ENCODE measurements at regions not wholly inside any gene's neighbourhood (a gene's known extent, or its start where the extent isn't known, plus 50 kb on each side); places are given as distances from the start of the nearest gene placed in this dataset.

- no peak overlapping the region for H3K4me3 Mint-ChIP-seq
- peaks cover 11% of the 10 kb centered on the region for H3K27me3 Mint-ChIP-seq
- TF ChIP-seq, protein P1, sequence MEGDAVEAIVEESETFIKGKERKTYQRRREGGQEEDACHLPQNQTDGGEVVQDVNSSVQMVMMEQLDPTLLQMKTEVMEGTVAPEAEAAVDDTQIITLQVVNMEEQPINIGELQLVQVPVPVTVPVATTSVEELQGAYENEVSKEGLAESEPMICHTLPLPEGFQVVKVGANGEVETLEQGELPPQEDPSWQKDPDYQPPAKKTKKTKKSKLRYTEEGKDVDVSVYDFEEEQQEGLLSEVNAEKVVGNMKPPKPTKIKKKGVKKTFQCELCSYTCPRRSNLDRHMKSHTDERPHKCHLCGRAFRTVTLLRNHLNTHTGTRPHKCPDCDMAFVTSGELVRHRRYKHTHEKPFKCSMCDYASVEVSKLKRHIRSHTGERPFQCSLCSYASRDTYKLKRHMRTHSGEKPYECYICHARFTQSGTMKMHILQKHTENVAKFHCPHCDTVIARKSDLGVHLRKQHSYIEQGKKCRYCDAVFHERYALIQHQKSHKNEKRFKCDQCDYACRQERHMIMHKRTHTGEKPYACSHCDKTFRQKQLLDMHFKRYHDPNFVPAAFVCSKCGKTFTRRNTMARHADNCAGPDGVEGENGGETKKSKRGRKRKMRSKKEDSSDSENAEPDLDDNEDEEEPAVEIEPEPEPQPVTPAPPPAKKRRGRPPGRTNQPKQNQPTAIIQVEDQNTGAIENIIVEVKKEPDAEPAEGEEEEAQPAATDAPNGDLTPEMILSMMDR (IDR thresholded peaks at IDR 0.05), result no peak
- H3K36me3 Mint-ChIP-seq (ENCODE audit: low read depth), result no peaks in the 10 kb centered on the region
- no peaks in the 10 kb centered on the region for H3K9me3 Mint-ChIP-seq
- CTCF ChIA-PET, result no interaction called here
- POLR2A ChIA-PET, result no interaction called here
- no peak overlapping the region for H3K27ac Mint-ChIP-seq
- ATAC-seq (ENCODE audit: low read depth), result peak; percentile 68
- peaks cover 12% of the 10 kb centered on the region for H3K4me1 Mint-ChIP-seq
- intact Hi-C loops (cut with micrococcal nuclease), result loop anchor here (5.0 kb wide), 2 partner anchors 86 to 239 kb away; no protein-coding TSS in a partner anchor
- DNase-seq, result no peak
Measured at GRCh38 chr6:108795814-108796213, 52.4 kb upstream of the ARMC2 start.

GRCh38 chr6:108796875-108797274 lies 51.3 kb upstream of the ARMC2 start:
- Mint-ChIP-seq H3K27ac (no peak overlapping the region), H3K27me3 (peaks cover 11% of the 10 kb centered on the region), H3K4me1 (peaks cover 12% of the 10 kb centered on the region), H3K36me3 (ENCODE audit: low read depth) (no peaks in the 10 kb centered on the region), H3K9me3 (no peaks in the 10 kb centered on the region), H3K4me3 (no peak overlapping the region)
- TF ChIP-seq, protein P1 (IDR thresholded peaks at IDR 0.05), result no peak
- intact Hi-C loops (cut with micrococcal nuclease), result loop anchor here (5.0 kb wide), 2 partner anchors 85 to 240 kb away; no protein-coding TSS in a partner anchor
- CTCF ChIA-PET, result no interaction called here
- DNase-seq (no peak), ATAC-seq (ENCODE audit: low read depth) (no peak)
- POLR2A ChIA-PET, result interaction anchor here (0.9 kb wide), 1 partner anchor 238 kb away, joined by 3 read pairs; no protein-coding TSS in a partner anchor

GRCh38 chr6:108797951-108798669 lies 50.1 kb upstream of the ARMC2 start:
- TF ChIP-seq, protein P1 (IDR thresholded peaks at IDR 0.05), result no peak
- Mint-ChIP-seq H3K27ac (no peak overlapping the region), H3K9me3 (no peaks in the 10 kb centered on the region), H3K4me3 (no peak overlapping the region), H3K4me1 (peaks cover 12% of the 10 kb centered on the region), H3K27me3 (peaks cover 11% of the 10 kb centered on the region), H3K36me3 (ENCODE audit: low read depth) (no peaks in the 10 kb centered on the region)
- ATAC-seq (ENCODE audit: low read depth), result no peak
- no peak for DNase-seq
- CTCF ChIA-PET, result interaction anchor here (0.6 kb wide), 1 partner anchor 257 kb away, joined by 3 read pairs; no protein-coding TSS in a partner anchor
- intact Hi-C loops (cut with micrococcal nuclease), result loop anchor here (5.0 kb wide), 2 partner anchors 84 to 241 kb away; no protein-coding TSS in a partner anchor
- POLR2A ChIA-PET, result no interaction called here
